MCF 10A (cell line): ENCODE measurements at regions not wholly inside any gene's neighbourhood (a gene's known extent, or its start where the extent isn't known, plus 50 kb on each side); places are given as distances from the start of the nearest gene placed in this dataset.

Experiments used
- BruUV-seq: library from RNA; stranded (reverse); fragments of 400-500 nt; replicated peaks from 2 replicates; lab custom pipeline; 2021; lab: Mats Ljungman, UMichigan
- CTCF ChIA-PET: fragments of 300-600 bp; sonication (Branson Sonifier 250); formaldehyde crosslinking; extraction: SDS; loops from one replicate; lab custom pipeline; 2021; ENCODE audit warnings: antibody characterized with exemption, inconsistent platforms; lab: Yijun Ruan, JAX
- POLR2A ChIA-PET: fragments of 300-600, 350-650 bp; sonication (Branson Sonifier 250); formaldehyde crosslinking; extraction: SDS; loops from one replicate; lab custom pipeline; 2020; ENCODE audit warnings: antibody characterized with exemption, inconsistent platforms; lab: Yijun Ruan, JAX
- DNase-seq: peaks from one replicate; pipeline ENCODE4 v3.0.0-alpha.2; 2018; ENCODE audit not compliant: unreplicated experiment
- H3K27ac Mint-ChIP-seq: one replicate; pipeline ENCODE4 v1.8.0; 2022; ENCODE audit warnings: mild to moderate bottlenecking, low read depth, mixed read lengths; ENCODE audit not compliant: unreplicated experiment
- H3K27me3 Mint-ChIP-seq: one replicate; pipeline ENCODE4 v1.8.0; 2022; ENCODE audit warnings: mixed read lengths; ENCODE audit not compliant: insufficient read depth, unreplicated experiment
- H3K36me3 Mint-ChIP-seq: one replicate; pipeline ENCODE4 v1.8.0; 2022; ENCODE audit warnings: mild to moderate bottlenecking, moderate library complexity, mixed read lengths; ENCODE audit not compliant: insufficient read depth, unreplicated experiment
- H3K4me1 Mint-ChIP-seq: one replicate; pipeline ENCODE4 v1.8.0; 2022; ENCODE audit warnings: mixed read lengths; ENCODE audit not compliant: insufficient read depth, unreplicated experiment
- H3K4me3 Mint-ChIP-seq: one replicate; pipeline ENCODE4 v1.8.0; 2022; ENCODE audit warnings: mild to moderate bottlenecking, moderate library complexity, mixed read lengths; ENCODE audit not compliant: unreplicated experiment
- H3K9me3 Mint-ChIP-seq: one replicate; pipeline ENCODE4 v1.8.0; 2022; ENCODE audit warnings: mixed read lengths; ENCODE audit not compliant: unreplicated experiment
- intact Hi-C: fragments of 100-400 bp; cut with micrococcal nuclease; formaldehyde crosslinking; loops from 2 replicates; pipeline ENCODE4 v1.14.1; 2022
- TF ChIP-seq, protein P1 (sequence below): fragments of 200-600 bp; IDR thresholded peaks from one replicate; pipeline ENCODE4 v1.8.0; 2022; ENCODE audit warnings: antibody characterized with exemption, mild to moderate bottlenecking; ENCODE audit not compliant: unreplicated experiment

DNA sequence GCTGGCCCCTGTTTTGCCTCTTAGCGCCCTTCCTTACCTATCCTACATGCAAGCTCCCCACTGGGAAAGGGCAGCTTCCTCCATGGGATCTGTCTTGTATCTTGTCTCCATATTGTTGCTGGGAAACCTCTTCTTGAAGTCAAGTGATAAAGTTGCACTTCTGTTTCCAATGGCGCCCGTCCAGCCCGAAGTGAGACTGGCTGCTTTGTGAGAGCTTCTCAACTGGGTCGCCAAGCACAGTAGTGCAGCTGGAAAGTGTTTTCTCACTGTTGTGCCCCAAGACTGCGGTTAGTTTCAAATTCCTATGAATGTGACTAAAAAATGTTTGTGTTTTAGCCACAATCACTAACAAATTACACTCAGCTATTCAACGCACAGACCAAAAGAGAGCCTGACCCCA lies 506.6 kb upstream of the MPDZ start:
- H3K27me3 Mint-ChIP-seq, result no peaks in the 10 kb centered on the region
- H3K27ac Mint-ChIP-seq, result no peak overlapping the region
- no peak overlapping the region for H3K4me3 Mint-ChIP-seq
- no peak for DNase-seq
- no TSS peak for BruUV-seq
- TF ChIP-seq, protein P1, sequence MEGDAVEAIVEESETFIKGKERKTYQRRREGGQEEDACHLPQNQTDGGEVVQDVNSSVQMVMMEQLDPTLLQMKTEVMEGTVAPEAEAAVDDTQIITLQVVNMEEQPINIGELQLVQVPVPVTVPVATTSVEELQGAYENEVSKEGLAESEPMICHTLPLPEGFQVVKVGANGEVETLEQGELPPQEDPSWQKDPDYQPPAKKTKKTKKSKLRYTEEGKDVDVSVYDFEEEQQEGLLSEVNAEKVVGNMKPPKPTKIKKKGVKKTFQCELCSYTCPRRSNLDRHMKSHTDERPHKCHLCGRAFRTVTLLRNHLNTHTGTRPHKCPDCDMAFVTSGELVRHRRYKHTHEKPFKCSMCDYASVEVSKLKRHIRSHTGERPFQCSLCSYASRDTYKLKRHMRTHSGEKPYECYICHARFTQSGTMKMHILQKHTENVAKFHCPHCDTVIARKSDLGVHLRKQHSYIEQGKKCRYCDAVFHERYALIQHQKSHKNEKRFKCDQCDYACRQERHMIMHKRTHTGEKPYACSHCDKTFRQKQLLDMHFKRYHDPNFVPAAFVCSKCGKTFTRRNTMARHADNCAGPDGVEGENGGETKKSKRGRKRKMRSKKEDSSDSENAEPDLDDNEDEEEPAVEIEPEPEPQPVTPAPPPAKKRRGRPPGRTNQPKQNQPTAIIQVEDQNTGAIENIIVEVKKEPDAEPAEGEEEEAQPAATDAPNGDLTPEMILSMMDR, result no peak
- H3K36me3 Mint-ChIP-seq, result no peaks in the 10 kb centered on the region
- POLR2A ChIA-PET, result no interaction called here
- intact Hi-C loops, result no loop called here
- no peaks in the 10 kb centered on the region for H3K4me1 Mint-ChIP-seq
- no peaks in the 10 kb centered on the region for H3K9me3 Mint-ChIP-seq
- CTCF ChIA-PET, result no interaction called here

DNA sequence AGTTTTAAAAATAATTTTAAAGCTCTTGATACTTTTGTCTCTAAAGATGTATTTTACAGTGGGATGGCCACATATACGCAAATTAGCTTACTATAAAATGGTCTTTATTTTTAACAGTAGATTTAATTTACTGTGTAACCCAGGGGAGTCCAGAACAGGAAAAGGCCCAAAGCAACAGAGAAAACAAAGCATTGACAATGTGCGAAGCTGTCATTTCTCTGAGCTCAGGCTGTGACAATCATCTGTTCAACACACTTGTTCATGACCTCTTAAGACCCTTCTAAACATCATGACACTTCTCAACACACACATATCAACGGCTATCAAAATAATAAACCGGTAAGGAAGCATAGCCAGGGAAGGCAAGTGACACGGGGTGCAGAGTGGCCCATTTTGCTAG lies 499.6 kb upstream of the MPDZ start:
- no TSS peak for BruUV-seq
- no peaks in the 10 kb centered on the region for H3K9me3 Mint-ChIP-seq
- H3K4me1 Mint-ChIP-seq, result no peaks in the 10 kb centered on the region
- H3K27ac Mint-ChIP-seq, result no peak overlapping the region
- H3K36me3 Mint-ChIP-seq, result no peaks in the 10 kb centered on the region
- CTCF ChIA-PET, result interaction anchor here (0.7 kb wide), 1 partner anchor 28 kb away, joined by 3 read pairs; no protein-coding TSS in a partner anchor
- POLR2A ChIA-PET, result no interaction called here
- TF ChIP-seq, protein P1, result no peak
- H3K4me3 Mint-ChIP-seq, result no peak overlapping the region
- DNase-seq, result no peak
- no peaks in the 10 kb centered on the region for H3K27me3 Mint-ChIP-seq
- intact Hi-C loops, result no loop called here

DNA sequence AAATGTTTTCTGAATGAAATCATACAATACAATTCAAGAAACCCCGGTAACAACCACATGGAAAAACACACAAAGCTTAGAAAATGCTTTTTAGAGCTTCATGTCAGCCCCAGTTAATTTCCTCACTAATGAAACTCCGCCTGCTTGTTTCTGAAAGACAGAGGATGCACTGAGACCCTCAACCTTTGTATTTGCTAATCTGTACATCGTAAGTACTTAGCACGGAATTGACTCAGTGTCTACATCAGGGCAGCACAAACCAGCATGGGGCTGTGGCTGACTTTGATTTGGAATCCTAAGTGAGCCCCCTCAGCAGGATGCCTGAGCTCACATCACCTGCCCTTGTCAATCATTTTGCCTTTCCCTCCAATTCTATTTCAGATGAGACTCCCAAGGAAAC lies 499.1 kb upstream of the MPDZ start:
- Mint-ChIP-seq H3K27ac (no peak overlapping the region), H3K27me3 (no peaks in the 10 kb centered on the region), H3K36me3 (no peaks in the 10 kb centered on the region), H3K4me3 (no peak overlapping the region), H3K9me3 (no peaks in the 10 kb centered on the region), H3K4me1 (no peaks in the 10 kb centered on the region)
- ChIA-PET POLR2A (no interaction called here), CTCF (interaction anchor here (0.7 kb wide), 1 partner anchor 28 kb away, joined by 3 read pairs; no protein-coding TSS in a partner anchor)
- DNase-seq, result no peak
- BruUV-seq, result no TSS peak
- intact Hi-C loops, result no loop called here
- TF ChIP-seq, protein P1, result no peak

DNA sequence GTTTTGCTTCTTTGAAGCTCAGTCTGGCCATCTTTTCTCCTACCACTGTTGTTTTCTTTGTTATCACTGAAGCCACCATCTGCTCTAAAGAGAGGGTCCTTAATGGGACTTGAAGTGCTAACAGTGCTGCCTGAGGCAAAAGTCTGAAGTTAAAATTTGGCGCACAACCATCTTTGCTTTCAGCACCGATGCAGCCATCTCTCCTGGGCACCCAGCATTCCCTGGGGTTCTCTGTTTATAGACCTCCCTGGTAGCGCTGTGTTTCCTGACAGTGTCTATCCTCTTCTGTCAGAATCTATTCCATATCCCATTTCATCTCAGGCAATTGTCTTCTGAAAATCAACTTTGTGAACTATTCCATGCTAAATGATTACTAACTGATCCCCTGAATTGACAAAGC lies 491.5 kb upstream of the MPDZ start:
- H3K4me1 Mint-ChIP-seq, result no peaks in the 10 kb centered on the region
- TF ChIP-seq, protein P1, result no peak
- H3K36me3 Mint-ChIP-seq, result no peaks in the 10 kb centered on the region
- no peak overlapping the region for H3K27ac Mint-ChIP-seq
- POLR2A ChIA-PET, result interaction anchor here (0.6 kb wide), 1 partner anchor 121 kb away, joined by 3 read pairs; no protein-coding TSS in a partner anchor
- no TSS peak for BruUV-seq
- H3K9me3 Mint-ChIP-seq, result no peaks in the 10 kb centered on the region
- DNase-seq, result no peak
- H3K27me3 Mint-ChIP-seq, result no peaks in the 10 kb centered on the region
- CTCF ChIA-PET, result no interaction called here
- intact Hi-C loops, result no loop called here
- H3K4me3 Mint-ChIP-seq, result no peak overlapping the region
